H1 (cell line): ENCODE measurements at regions not wholly inside any gene's neighbourhood (a gene's known extent, or its start where the extent isn't known, plus 50 kb on each side); places are given as distances from the start of the nearest gene placed in this dataset.

Experiments used
- CTCF ChIA-PET: fragments of 300-600 bp; sonication (Branson Sonifier 250); formaldehyde crosslinking; loops from one replicate; lab custom pipeline; 2021; ENCODE audit not compliant: partially characterized antibody; lab: Charles Lee
- POLR2A ChIA-PET: fragments of 300-600 bp; sonication (Branson Sonifier 250); formaldehyde crosslinking; loops from one replicate; lab custom pipeline; 2021; ENCODE audit warnings: inconsistent platforms; ENCODE audit not compliant: partially characterized antibody; lab: Charles Lee
- DNase-seq, 2 experiments: peaks; one replicate each; pipeline versions ENCODE4 v3.0.0 to v3.0.0-alpha.2; 2010 to 2022; ENCODE audit warnings: low spot score in 2 of 2, low read depth in 1 of 2, mixed read lengths in 1 of 2
- FAIRE-seq: peaks from 2 replicates; lab custom pipeline; 2011; peaks lifted over from hg19 to GRCh38; lab: Jason Lieb, UNC
- H2AFZ ChIP-seq: 2 replicates; pipeline ENCODE4 v1.8.1; 2012; ENCODE audit warnings: low read length, inconsistent platforms
- H2AK5ac ChIP-seq: 2 replicates; pipeline ENCODE4 v1.6.1; 2013; ENCODE audit warnings: low read depth, low read length
- H2BK120ac ChIP-seq: replicated peaks from 2 replicates; pipeline ENCODE3; 2013; ENCODE audit warnings: low read depth, low read length, inconsistent platforms
- H2BK12ac ChIP-seq: 2 replicates; pipeline ENCODE4 v1.6.1; 2013; ENCODE audit warnings: low read depth, low read length
- H2BK15ac ChIP-seq: 2 replicates; pipeline ENCODE4 v1.6.1; 2013; ENCODE audit warnings: low read length
- H2BK20ac ChIP-seq: 2 replicates; pipeline ENCODE4 v1.6.1; 2013; ENCODE audit warnings: low read length
- H2BK5ac ChIP-seq: 2 replicates; pipeline ENCODE4 v1.6.1; 2013; ENCODE audit warnings: low read depth, low read length
- H3K14ac ChIP-seq: 2 replicates; pipeline ENCODE4 v1.6.1; 2013; ENCODE audit warnings: inconsistent platforms; ENCODE audit not compliant: insufficient read length
- H3K18ac ChIP-seq: 2 replicates; pipeline ENCODE4 v1.6.1; 2013; ENCODE audit warnings: low read length; ENCODE audit errors: extremely low read depth
- H3K23ac ChIP-seq: 2 replicates; pipeline ENCODE4 v1.6.1; 2013; ENCODE audit warnings: inconsistent platforms; ENCODE audit not compliant: insufficient read length
- H3K23me2 ChIP-seq: 2 replicates; pipeline ENCODE4 v1.6.1; 2013; ENCODE audit warnings: low read depth, low read length
- H3K27ac ChIP-seq: 2 replicates; pipeline ENCODE4 v1.6.1; 2011; ENCODE audit warnings: low read depth, low read length, inconsistent platforms
- H3K27me3 ChIP-seq, 4 experiments: replicated peaks in 1 of 4; 1 replicate in 1 of 4; 2 replicates in 3 of 4; pipeline versions ENCODE4 v1.6.1 to v1.8.1; 2011 to 2013; ENCODE audit warnings: low read length in 3 of 4, mild to moderate bottlenecking in 3 of 4, inconsistent platforms in 2 of 4, mixed read lengths in 2 of 4, moderate library complexity in 1 of 4; ENCODE audit not compliant: control insufficient read depth in 3 of 4, insufficient read depth in 3 of 4; ENCODE audit errors: extremely low read depth in 1 of 4
- H3K36me3 ChIP-seq, 4 experiments: 2 replicates each; pipeline versions ENCODE4 v1.6.1 to v1.8.1; 2011 to 2013; ENCODE audit warnings: mild to moderate bottlenecking in 4 of 4, low read length in 3 of 4, moderate library complexity in 2 of 4, control low read depth in 1 of 4, inconsistent platforms in 1 of 4; ENCODE audit not compliant: insufficient read depth in 4 of 4, control insufficient read depth in 2 of 4
- H3K4ac ChIP-seq: replicated peaks from 2 replicates; pipeline ENCODE3; 2013; ENCODE audit warnings: low read length, low read depth, mixed read lengths, inconsistent platforms; ENCODE audit not compliant: insufficient read length
- H3K4me1 ChIP-seq, 4 experiments: replicated peaks in 1 of 4; 1 replicate in 1 of 4; 2 replicates in 3 of 4; pipeline versions ENCODE4 v1.6.1 to v1.8.1; 2011 to 2013; ENCODE audit warnings: low read length in 3 of 4, inconsistent platforms in 2 of 4, mixed read lengths in 1 of 4; ENCODE audit not compliant: insufficient read depth in 4 of 4, control insufficient read depth in 3 of 4
- H3K4me2 ChIP-seq, 2 experiments: 2 replicates each; pipeline versions ENCODE4 v1.6.1 to v1.8.1; 2011 to 2013; ENCODE audit warnings: low read depth in 2 of 2, low read length in 2 of 2, control low read depth in 1 of 2, inconsistent platforms in 1 of 2, mild to moderate bottlenecking in 1 of 2; ENCODE audit not compliant: insufficient read depth in 1 of 2
- H3K4me3 ChIP-seq, 4 experiments: fragments of 200-600, 300-600 bp in 1 of 4; sonication (generic), shearing (Covaris generic), sonication (Bioruptor Twin) in 1 of 4; 2 replicates each; pipeline versions ENCODE4 v1.5.1 to v1.8.1; 2011 to 2016; ENCODE audit warnings: low read length in 4 of 4, low read depth in 3 of 4, control low read depth in 2 of 4, inconsistent platforms in 2 of 4, mild to moderate bottlenecking in 2 of 4, mixed read lengths in 1 of 4, moderate library complexity in 1 of 4; ENCODE audit not compliant: insufficient read depth in 2 of 4; ENCODE audit errors: extremely low read depth in 1 of 4
- H3K56ac ChIP-seq: replicated peaks from 2 replicates; pipeline ENCODE3; 2013; ENCODE audit warnings: low read depth, mild to moderate bottlenecking, mixed read lengths, low read length, inconsistent platforms; ENCODE audit not compliant: insufficient read length
- H3K79me1 ChIP-seq: 2 replicates; pipeline ENCODE4 v1.6.1; 2013; ENCODE audit warnings: low read depth, low read length, control low read depth
- H3K79me2 ChIP-seq, 2 experiments: 2 replicates each; pipeline versions ENCODE4 v1.6.1 to v1.8.1; 2012 to 2013; ENCODE audit warnings: low read length in 2 of 2, mild to moderate bottlenecking in 2 of 2, inconsistent platforms in 1 of 2; ENCODE audit not compliant: insufficient read depth in 2 of 2, control insufficient read depth in 1 of 2
- H3K9ac ChIP-seq, 4 experiments: replicated peaks in 1 of 4; 1 replicate in 1 of 4; 2 replicates in 3 of 4; pipeline versions ENCODE4 v1.6.1 to v1.8.1; 2011 to 2013; ENCODE audit warnings: low read depth in 3 of 4, low read length in 3 of 4, control low read depth in 2 of 4, mild to moderate bottlenecking in 2 of 4, moderate library complexity in 2 of 4, inconsistent platforms in 1 of 4; ENCODE audit errors: extremely low read depth in 1 of 4
- H3K9me3 ChIP-seq, 2 experiments: 2 replicates each; pipeline versions ENCODE4 v1.6.1 to v1.8.1; 2012 to 2013; ENCODE audit warnings: mild to moderate bottlenecking in 2 of 2, moderate library complexity in 2 of 2, control low read depth in 1 of 2, inconsistent platforms in 1 of 2, low read depth in 1 of 2, low read length in 1 of 2, mixed read lengths in 1 of 2; ENCODE audit not compliant: insufficient read depth in 2 of 2
- H4K20me1 ChIP-seq, 2 experiments: replicated peaks in 1 of 2; 2 replicates each; pipeline versions ENCODE3 to v1.8.1; 2011 to 2013; ENCODE audit warnings: inconsistent platforms in 2 of 2, low read length in 2 of 2, mild to moderate bottlenecking in 1 of 2; ENCODE audit not compliant: insufficient read depth in 2 of 2, control insufficient read depth in 1 of 2
- H4K5ac ChIP-seq: 2 replicates; pipeline ENCODE4 v1.6.1; 2013; ENCODE audit warnings: low read length, low read depth, mixed read lengths, inconsistent platforms; ENCODE audit not compliant: insufficient read length
- H4K8ac ChIP-seq: 2 replicates; pipeline ENCODE4 v1.8.0; 2013; ENCODE audit warnings: mild to moderate bottlenecking, moderate library complexity, low read length, inconsistent platforms; ENCODE audit not compliant: insufficient read depth; ENCODE audit errors: extremely low read depth
- H4K91ac ChIP-seq: replicated peaks from 2 replicates; pipeline ENCODE3; 2013; ENCODE audit warnings: low read length, mixed read lengths, inconsistent platforms; ENCODE audit not compliant: insufficient read length
- ASH2L ChIP-seq: fragments of 200-600, 300-600 bp; sonication (generic); IDR thresholded peaks from one replicate; pipeline ENCODE4 v1.7.1; 2017; ENCODE audit warnings: low read length
- BRCA1 ChIP-seq: IDR thresholded peaks from 2 replicates; pipeline ENCODE4 v1.6.1; 2012; ENCODE audit warnings: low read depth, low read length, improper control_type of control experiment
- CTBP2 ChIP-seq: IDR thresholded peaks from 2 replicates; pipeline ENCODE4 v1.7.0; 2011; ENCODE audit warnings: borderline replicate concordance, mild to moderate bottlenecking, moderate library complexity, mixed read lengths, low read length; ENCODE audit not compliant: insufficient read depth, insufficient read length
- FOSL1 ChIP-seq: IDR thresholded peaks from 2 replicates; pipeline ENCODE4 v1.6.1; 2011; ENCODE audit warnings: mild to moderate bottlenecking, low read depth, low read length, moderate library complexity; ENCODE audit not compliant: insufficient read depth
- KDM4A ChIP-seq: IDR thresholded peaks from one replicate; pipeline ENCODE4 v1.7.1; 2012; ENCODE audit warnings: low read depth, mild to moderate bottlenecking, moderate library complexity, low read length, inconsistent platforms; ENCODE audit not compliant: severe bottlenecking
- KDM5A ChIP-seq: fragments of 200-600 bp; IDR thresholded peaks from 2 replicates; pipeline ENCODE4 v1.7.1; 2012; ENCODE audit warnings: mild to moderate bottlenecking, low read length, inconsistent platforms, mixed read lengths
- NRF1 ChIP-seq: IDR thresholded peaks from 2 replicates; pipeline ENCODE4 v1.6.1; 2011; ENCODE audit warnings: mild to moderate bottlenecking, low read depth, low read length, improper control_type of control experiment
- RFX5 ChIP-seq: IDR thresholded peaks from 2 replicates; pipeline ENCODE4 v1.6.1; 2011; ENCODE audit warnings: low read depth, low read length, improper control_type of control experiment, borderline replicate concordance
- SRF ChIP-seq: IDR thresholded peaks from 2 replicates; pipeline ENCODE4 v1.6.1; 2011; ENCODE audit warnings: mild to moderate bottlenecking, low read depth, low read length, moderate library complexity
- WGBS, 2 experiments: shearing (Covaris generic) in 1 of 2; methylation state at CpG; one replicate each; pipeline versions ENCODE4 v1.1.6 to v1.1.7; 2013 to 2015; ENCODE audit warnings: low lambda C conversion rate in 2 of 2, mixed read lengths in 2 of 2, inconsistent platforms in 1 of 2, low coverage in 1 of 2, missing lambda C conversion rate in 1 of 2; ENCODE audit not compliant: insufficient replicate concordance in 2 of 2, insufficient coverage in 1 of 2, insufficient read length in 1 of 2; ENCODE audit errors: extremely low coverage in 1 of 2, missing lambda C conversion rate in 1 of 2; 5-methylcytosine and 5-hydroxymethylcytosine counted together

- Histone ChIP-seq H2BK5ac (no peak overlapping the region), H3K9me3 (no peaks in the 10 kb centered on the region), H3K4me3 (no peak overlapping the region), H3K4me2 (no peak overlapping the region), H2BK120ac (no peak overlapping the region), H3K14ac (no peak overlapping the region), H3K4ac (no peak overlapping the region), H3K56ac (no peak overlapping the region), H3K27me3 (peaks cover 39 to 72% (median 60%) of the 10 kb centered on the region in 4 experiments), H4K91ac (no peak overlapping the region), H2AK5ac (no peak overlapping the region), H4K20me1 (no peaks in the 10 kb centered on the region), H2BK12ac (no peak overlapping the region), H3K79me2 (no peaks in the 10 kb centered on the region), H4K5ac (no peak overlapping the region), H4K8ac (no peak overlapping the region), H3K27ac (no peak overlapping the region), H2BK15ac (no peak overlapping the region), H3K4me1 (peaks cover 0 to 4% (median 2%) of the 10 kb centered on the region in 4 experiments; a peak in 3 of 7 replicates), H2AFZ (no peak overlapping the region), H2BK20ac (no peak overlapping the region), H3K9ac (no peak overlapping the region), H3K36me3 (no peaks in the 10 kb centered on the region), H3K23me2 (no peaks in the 10 kb centered on the region), H3K18ac (no peak overlapping the region), H3K23ac (no peak overlapping the region), H3K79me1 (no peaks in the 10 kb centered on the region)
- TF ChIP-seq SRF, result no peak
- TF ChIP-seq FOSL1, result no peak
- TF ChIP-seq ASH2L, result no peak
- TF ChIP-seq KDM5A, result no peak
- TF ChIP-seq RFX5, result no peak
- TF ChIP-seq KDM4A, result no peak
- TF ChIP-seq BRCA1, result no peak
- no peak for TF ChIP-seq CTBP2
- no peak for TF ChIP-seq NRF1
- CTCF ChIA-PET, result no interaction called here
- POLR2A ChIA-PET, result no interaction called here
- no peak for FAIRE-seq
- 77% methylated on average over 2 of the region's 2 CpGs; no CpG with 5 or more reads in 1 of the 2 experiments for whole genome bisulfite sequencing, 2 experiments
- no peak for DNase-seq
Measured at GRCh38 chr7:91358303-91358702, 94.1 kb downstream of the FZD1 start.
